ENCODE measurements at regions not wholly inside any gene's neighbourhood (a gene's known extent, or its start where the extent isn't known, plus 50 kb on each side); places are given as distances from the start of the nearest gene placed in this dataset.
"Not testable (repeated sequence)": the region's sequence is repeated elsewhere in the genome, so short reads cannot be mapped to it uniquely, and the experiment has no call there.

- H3K4me3 ChIP-seq (ENCODE audit: low read depth, low read length): no peak overlapping the region
- DNase-seq (ENCODE audit: low read depth): no peak
- TF ChIP-seq CTCF (IDR thresholded peaks at IDR 0.05; ENCODE audit: insufficient read depth, low read length): no peak
Measured at GRCh38 chr20:5470458-5470857, 140.3 kb downstream of the GPCPD1 start.

- no peak for TF ChIP-seq CTCF (IDR thresholded peaks at IDR 0.05; ENCODE audit: insufficient read depth, low read length)
- no peak overlapping the region for H3K4me3 ChIP-seq (ENCODE audit: low read depth, low read length)
- no peak for DNase-seq (ENCODE audit: low read depth)
Measured at GRCh38 chr20:5469111-5469510, 141.7 kb downstream of the GPCPD1 start.

GRCh38 chr20:5467086-5467485, 143.7 kb downstream of the GPCPD1 start:
- no peak for TF ChIP-seq CTCF (IDR thresholded peaks at IDR 0.05; ENCODE audit: insufficient read depth, low read length)
- H3K4me3 ChIP-seq (ENCODE audit: low read depth, low read length): no peak overlapping the region
- DNase-seq (ENCODE audit: low read depth): no peak

- no peak for DNase-seq (ENCODE audit: low read depth)
- H3K4me3 ChIP-seq (ENCODE audit: low read depth, low read length): no peak overlapping the region
- TF ChIP-seq CTCF (IDR thresholded peaks at IDR 0.05; ENCODE audit: insufficient read depth, low read length): no peak
Measured at GRCh38 chr20:5465604-5465927, 145.2 kb downstream of the GPCPD1 start.

- no peak overlapping the region for H3K4me3 ChIP-seq (ENCODE audit: low read depth, low read length)
- no peak for TF ChIP-seq CTCF (IDR thresholded peaks at IDR 0.05; ENCODE audit: insufficient read depth, low read length)
- no peak for DNase-seq (ENCODE audit: low read depth)
Measured at GRCh38 chr20:5464901-5465603, 145.8 kb downstream of the GPCPD1 start.

- no peak overlapping the region for H3K4me3 ChIP-seq (ENCODE audit: low read depth, low read length)
- TF ChIP-seq CTCF (IDR thresholded peaks at IDR 0.05; ENCODE audit: insufficient read depth, low read length): no peak
- DNase-seq (ENCODE audit: low read depth): no peak
Measured at GRCh38 chr20:5463007-5463686, 146.4 kb upstream of the PROKR2 start.

GRCh38 chr20:5453745-5454144, 137.0 kb upstream of the PROKR2 start:
- H3K4me3 ChIP-seq (ENCODE audit: low read depth, low read length); DNase-seq (ENCODE audit: low read depth): not testable (repeated sequence)

- not testable (repeated sequence) for DNase-seq (ENCODE audit: low read depth); H3K4me3 ChIP-seq (ENCODE audit: low read depth, low read length)
Measured at GRCh38 chr20:5453316-5453715, 136.6 kb upstream of the PROKR2 start.

GRCh38 chr20:5452691-5453090, 135.9 kb upstream of the PROKR2 start:
- DNase-seq (ENCODE audit: low read depth); H3K4me3 ChIP-seq (ENCODE audit: low read depth, low read length): not testable (repeated sequence)

- DNase-seq (ENCODE audit: low read depth); H3K4me3 ChIP-seq (ENCODE audit: low read depth, low read length): not testable (repeated sequence)
Measured at GRCh38 chr20:5452286-5452685, 135.5 kb upstream of the PROKR2 start.
